Smooth muscle cell (in vitro differentiated cells): ENCODE measurements at regions not wholly inside any gene's neighbourhood (a gene's known extent, or its start where the extent isn't known, plus 50 kb on each side); places are given as distances from the start of the nearest gene placed in this dataset.

Experiments
- DNase-seq: peaks from one replicate; lab custom pipeline; 2025; ENCODE audit not compliant: unreplicated experiment; lab: John Stamatoyannopoulos, UW
- H2AFZ ChIP-seq: fragments of 200-600 bp; sonication (generic); 2 replicates; pipeline ENCODE4 v1.6.0; 2016; ENCODE audit warnings: antibody characterized with exemption, low read depth, mild to moderate bottlenecking
- H3F3A ChIP-seq: fragments of 200-600 bp; sonication (generic); 2 replicates; pipeline ENCODE4 v1.6.0; 2017; ENCODE audit warnings: antibody characterized with exemption, low read depth
- H3K27ac ChIP-seq: fragments of 200-600 bp; sonication (generic); 2 replicates; pipeline ENCODE4 v1.5.1; 2016; ENCODE audit warnings: low read depth, mild to moderate bottlenecking
- H3K27me3 ChIP-seq: fragments of 200-600 bp; sonication (generic); 2 replicates; pipeline ENCODE4 v1.6.1; 2016; ENCODE audit warnings: low read depth, mild to moderate bottlenecking
- H3K36me3 ChIP-seq: fragments of 200-600 bp; sonication (generic); 2 replicates; pipeline ENCODE4 v1.5.1; 2016; ENCODE audit warnings: low read depth
- H3K4me1 ChIP-seq: fragments of 200-600 bp; sonication (generic); 2 replicates; pipeline ENCODE4 v1.5.1; 2016; ENCODE audit warnings: low read depth
- H3K4me2 ChIP-seq: fragments of 200-600 bp; sonication (generic); 2 replicates; pipeline ENCODE4 v1.6.0; 2016; ENCODE audit warnings: mild to moderate bottlenecking
- H3K4me3 ChIP-seq: fragments of 200-600 bp; sonication (generic); 2 replicates; pipeline ENCODE4 v1.5.1; 2016; ENCODE audit warnings: mild to moderate bottlenecking
- H3K79me2 ChIP-seq: fragments of 200-600 bp; sonication (generic); 2 replicates; pipeline ENCODE4 v1.6.0; 2016; ENCODE audit warnings: low read depth, mild to moderate bottlenecking
- H3K9ac ChIP-seq: fragments of 200-600 bp; sonication (generic); 2 replicates; pipeline ENCODE4 v1.6.0; 2016; ENCODE audit warnings: low read depth
- H3K9me3 ChIP-seq: fragments of 200-600 bp; sonication (generic); replicated peaks from 2 replicates; pipeline ENCODE4 v1.5.1; 2016; ENCODE audit warnings: low read depth
- H4K20me1 ChIP-seq: fragments of 200-600 bp; sonication (generic); 2 replicates; pipeline ENCODE4 v1.6.0; 2016; ENCODE audit warnings: low read depth
- WGBS: methylation state at CpG from one replicate; pipeline ENCODE4 v1.1.7; 2016; ENCODE audit warnings: low lambda C conversion rate; 5-methylcytosine and 5-hydroxymethylcytosine counted together
- TF ChIP-seq, protein P1 (sequence below): fragments of 200-600 bp; sonication (generic); IDR thresholded peaks from 2 replicates; pipeline ENCODE4 v1.5.1; 2017; ENCODE audit warnings: borderline replicate concordance, mild to moderate bottlenecking, antibody characterized with exemption; ENCODE audit not compliant: insufficient read depth, poor library complexity, severe bottlenecking

DNA sequence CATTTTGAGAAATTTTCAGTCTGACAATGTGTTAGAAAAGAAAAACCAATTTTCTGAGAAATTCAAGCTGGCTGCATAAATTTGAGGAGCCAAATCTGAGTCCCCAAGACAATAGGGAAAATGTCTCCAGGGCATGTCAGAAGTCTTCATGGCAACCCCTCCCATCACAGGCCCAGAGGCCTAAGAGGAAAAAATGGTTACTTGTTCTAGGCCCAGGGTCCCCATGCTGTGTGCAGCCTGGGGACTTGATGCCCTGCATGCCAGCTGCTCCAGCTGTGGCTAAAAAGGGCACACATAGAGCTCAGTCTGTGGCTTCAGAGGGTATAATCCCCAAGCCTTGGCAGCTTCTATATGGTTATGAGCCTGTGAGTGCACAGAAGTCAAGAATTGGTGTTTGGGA is 464.6 kb downstream of the CCER1 start:
- no peaks in the 10 kb centered on the region for H3K36me3 ChIP-seq
- no peak overlapping the region for H3K4me2 ChIP-seq
- H3K4me3 ChIP-seq, result no peak overlapping the region
- no peak overlapping the region for H3K27ac ChIP-seq
- no peak overlapping the region for H3K9ac ChIP-seq
- H3K79me2 ChIP-seq, result no peaks in the 10 kb centered on the region
- H3K4me1 ChIP-seq, result no peaks in the 10 kb centered on the region
- no peaks in the 10 kb centered on the region for H4K20me1 ChIP-seq
- TF ChIP-seq, protein P1, sequence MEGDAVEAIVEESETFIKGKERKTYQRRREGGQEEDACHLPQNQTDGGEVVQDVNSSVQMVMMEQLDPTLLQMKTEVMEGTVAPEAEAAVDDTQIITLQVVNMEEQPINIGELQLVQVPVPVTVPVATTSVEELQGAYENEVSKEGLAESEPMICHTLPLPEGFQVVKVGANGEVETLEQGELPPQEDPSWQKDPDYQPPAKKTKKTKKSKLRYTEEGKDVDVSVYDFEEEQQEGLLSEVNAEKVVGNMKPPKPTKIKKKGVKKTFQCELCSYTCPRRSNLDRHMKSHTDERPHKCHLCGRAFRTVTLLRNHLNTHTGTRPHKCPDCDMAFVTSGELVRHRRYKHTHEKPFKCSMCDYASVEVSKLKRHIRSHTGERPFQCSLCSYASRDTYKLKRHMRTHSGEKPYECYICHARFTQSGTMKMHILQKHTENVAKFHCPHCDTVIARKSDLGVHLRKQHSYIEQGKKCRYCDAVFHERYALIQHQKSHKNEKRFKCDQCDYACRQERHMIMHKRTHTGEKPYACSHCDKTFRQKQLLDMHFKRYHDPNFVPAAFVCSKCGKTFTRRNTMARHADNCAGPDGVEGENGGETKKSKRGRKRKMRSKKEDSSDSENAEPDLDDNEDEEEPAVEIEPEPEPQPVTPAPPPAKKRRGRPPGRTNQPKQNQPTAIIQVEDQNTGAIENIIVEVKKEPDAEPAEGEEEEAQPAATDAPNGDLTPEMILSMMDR, result no peak
- peaks cover 7% of the 10 kb centered on the region for H3K9me3 ChIP-seq
- no peaks in the 10 kb centered on the region for H3K27me3 ChIP-seq
- no peak for DNase-seq
- no peaks in the 10 kb centered on the region for H3F3A ChIP-seq
- no peak overlapping the region for H2AFZ ChIP-seq

DNA sequence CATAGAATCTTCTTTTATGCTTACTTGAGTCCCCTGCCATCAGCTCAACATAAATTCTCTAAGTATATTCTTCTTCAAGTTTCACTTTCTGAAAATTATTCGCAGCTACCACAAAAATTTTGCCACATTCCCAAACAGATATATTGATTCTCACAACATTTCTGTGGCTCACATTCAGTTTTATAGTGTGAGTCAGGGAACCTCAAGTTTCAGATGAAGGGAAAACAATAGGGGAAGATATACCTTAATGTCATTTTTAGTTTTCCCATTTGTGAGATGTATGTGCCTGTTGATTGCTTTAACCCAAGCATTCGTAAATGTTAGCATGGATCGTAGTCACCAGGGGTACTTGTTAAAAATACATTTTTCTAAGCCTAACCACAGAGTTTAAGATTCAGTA is 465.8 kb downstream of the CCER1 start:
- WGBS, result 93% methylated on average over 3 of the region's 3 CpGs
- Histone ChIP-seq H3K4me2 (no peak overlapping the region), H3K36me3 (no peaks in the 10 kb centered on the region)

DNA sequence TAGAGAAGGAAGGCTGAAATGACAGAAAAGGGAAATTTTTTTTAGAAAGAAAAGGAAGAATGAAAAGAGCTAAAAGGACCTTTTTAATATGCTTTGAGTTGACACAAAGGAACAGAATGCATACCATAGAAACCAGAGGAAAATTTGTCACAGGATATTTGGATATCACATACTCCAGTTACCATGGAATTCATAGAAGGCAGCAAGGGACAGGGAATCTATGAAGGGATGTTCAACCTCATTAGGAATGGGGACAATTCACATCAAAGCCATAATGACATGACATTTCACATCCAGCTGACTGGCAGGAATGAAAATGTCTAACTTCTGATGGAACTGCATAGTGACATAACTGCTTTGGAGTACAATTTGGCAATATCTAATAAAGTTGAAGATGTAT is 469.4 kb downstream of the CCER1 start:
- H3K36me3 ChIP-seq, result no peaks in the 10 kb centered on the region
- H3K9ac ChIP-seq, result no peak overlapping the region
- no peak overlapping the region for H2AFZ ChIP-seq
- no peaks in the 10 kb centered on the region for H3F3A ChIP-seq
- no peaks in the 10 kb centered on the region for H3K4me1 ChIP-seq
- no peak overlapping the region for H3K4me3 ChIP-seq
- H3K9me3 ChIP-seq, result peaks cover 7% of the 10 kb centered on the region
- H3K79me2 ChIP-seq, result no peaks in the 10 kb centered on the region
- TF ChIP-seq, protein P1, result no peak
- DNase-seq, result no peak
- H3K27ac ChIP-seq, result no peak overlapping the region
- H4K20me1 ChIP-seq, result no peaks in the 10 kb centered on the region
- no peak overlapping the region for H3K4me2 ChIP-seq
- H3K27me3 ChIP-seq, result no peaks in the 10 kb centered on the region

More for the DNA sequence above, 465.8 kb downstream of the CCER1 start:
- Histone ChIP-seq H3K4me1 (no peaks in the 10 kb centered on the region), H3F3A (no peaks in the 10 kb centered on the region), H3K27me3 (no peaks in the 10 kb centered on the region), H3K9me3 (peaks cover 7% of the 10 kb centered on the region), H3K9ac (no peak overlapping the region), H3K27ac (no peak overlapping the region), H4K20me1 (no peaks in the 10 kb centered on the region), H3K4me3 (no peak overlapping the region), H2AFZ (no peak overlapping the region), H3K79me2 (no peaks in the 10 kb centered on the region)
- no peak for DNase-seq
- TF ChIP-seq, protein P1, result no peak

DNA sequence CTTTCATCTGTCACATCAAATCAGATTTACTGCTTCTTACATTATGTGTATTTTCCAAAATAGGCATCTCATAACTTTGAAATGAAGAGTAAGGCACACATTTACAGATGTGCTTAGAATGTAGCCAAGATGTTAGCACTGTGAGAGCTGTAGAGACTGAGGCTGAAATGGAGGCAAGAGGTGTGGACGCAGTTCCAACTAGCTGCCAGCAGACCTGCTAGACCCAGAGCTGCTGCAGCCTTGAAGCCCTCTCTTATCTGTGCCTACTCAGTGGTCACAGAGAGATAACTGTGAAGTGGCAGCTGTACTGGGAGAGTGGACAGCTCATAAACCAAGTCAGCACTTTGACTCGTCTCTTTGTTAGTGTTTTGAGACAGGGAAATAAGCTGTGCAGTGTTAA is 470.9 kb downstream of the CCER1 start:
- TF ChIP-seq, protein P1, result no peak
- Histone ChIP-seq H2AFZ (no peak overlapping the region), H3K9ac (no peak overlapping the region), H3K36me3 (no peaks in the 10 kb centered on the region), H3K27ac (no peak overlapping the region), H3F3A (no peaks in the 10 kb centered on the region), H3K4me3 (no peak overlapping the region), H3K79me2 (no peaks in the 10 kb centered on the region), H3K4me1 (no peaks in the 10 kb centered on the region), H3K27me3 (no peaks in the 10 kb centered on the region), H3K4me2 (no peak overlapping the region), H3K9me3 (no peaks in the 10 kb centered on the region), H4K20me1 (no peaks in the 10 kb centered on the region)
- WGBS, result 15% methylated on average over 2 of the region's 2 CpGs
- DNase-seq, result no peak
